Erythroblast (primary cell): ENCODE measurements at regions not wholly inside any gene's neighbourhood (a gene's known extent, or its start where the extent isn't known, plus 50 kb on each side); places are given as distances from the start of the nearest gene placed in this dataset.

Source experiments
- DNase-seq, 2 experiments: peaks; one replicate each; lab custom pipeline; 2025; lab: John Stamatoyannopoulos, UW
- GATA1 ChIP-seq: IDR thresholded peaks from 2 replicates; pipeline ENCODE4 v1.6.1; 2011; ENCODE audit warnings: low read depth, mild to moderate bottlenecking, control low read depth, low read length, moderate library complexity
- POLR2A ChIP-seq: IDR thresholded peaks from 2 replicates; pipeline ENCODE4 v1.6.1; 2011; ENCODE audit warnings: mild to moderate bottlenecking, low read length

GRCh38 chr4:116839826-116840225, 245.6 kb downstream of the TRAM1L1 start:
- TF ChIP-seq POLR2A (no peak), GATA1 (no peak)
- no peak for DNase-seq

- DNase-seq, result no peak
Measured at GRCh38 chr4:116838609-116839008, 246.8 kb downstream of the TRAM1L1 start.

GRCh38 chr4:116829187-116829586, 256.2 kb downstream of the TRAM1L1 start:
- no peak for TF ChIP-seq GATA1
- no peak for TF ChIP-seq POLR2A
- DNase-seq, result no peak

More at GRCh38 chr4:116838609-116839008, 246.8 kb downstream of the TRAM1L1 start:
- no peak for TF ChIP-seq POLR2A
- TF ChIP-seq GATA1, result no peak

GRCh38 chr4:116824172-116824571, 261.2 kb downstream of the TRAM1L1 start:
- no peak for DNase-seq
- TF ChIP-seq POLR2A, result no peak
- TF ChIP-seq GATA1, result no peak

- DNase-seq, result no peak
- TF ChIP-seq POLR2A (no peak), GATA1 (no peak)
Measured at GRCh38 chr4:116811730-116812129, 273.6 kb downstream of the TRAM1L1 start.

GRCh38 chr4:116796022-116796421, 289.4 kb downstream of the TRAM1L1 start:
- DNase-seq, result no peak
- TF ChIP-seq POLR2A (no peak), GATA1 (no peak)

- TF ChIP-seq POLR2A, result no peak
- no peak for TF ChIP-seq GATA1
- DNase-seq, result no peak
Measured at GRCh38 chr4:116788723-116789122, 296.7 kb downstream of the TRAM1L1 start.

- no peak for DNase-seq
- TF ChIP-seq POLR2A, result no peak
- TF ChIP-seq GATA1, result no peak
Measured at GRCh38 chr4:116755051-116755450, 330.3 kb downstream of the TRAM1L1 start.

GRCh38 chr4:116752027-116752426, 333.3 kb downstream of the TRAM1L1 start:
- DNase-seq, result no peak
- TF ChIP-seq GATA1, result no peak

GRCh38 chr4:116736756-116737155, 348.6 kb downstream of the TRAM1L1 start:
- no peak for DNase-seq
- no peak for TF ChIP-seq GATA1
- no peak for TF ChIP-seq POLR2A

- TF ChIP-seq POLR2A, result no peak
- TF ChIP-seq GATA1, result no peak
- peak in 1 of 2 experiments; percentile 44 for DNase-seq
Measured at GRCh38 chr4:116734178-116734577, 351.2 kb downstream of the TRAM1L1 start.

- peak; percentile 91 to 99 for DNase-seq
- no peak for TF ChIP-seq POLR2A
- peak; percentile 86 for TF ChIP-seq GATA1
Measured at GRCh38 chr4:116733370-116733769, 352.0 kb downstream of the TRAM1L1 start.

- no peak for TF ChIP-seq GATA1
- no peak for TF ChIP-seq POLR2A
- DNase-seq, result no peak
Measured at GRCh38 chr4:116726523-116726922, 358.9 kb downstream of the TRAM1L1 start.

GRCh38 chr4:116724249-116724648, 361.1 kb downstream of the TRAM1L1 start:
- DNase-seq, result no peak
- TF ChIP-seq POLR2A (no peak), GATA1 (no peak)

- no peak for DNase-seq
- TF ChIP-seq GATA1, result no peak
- no peak for TF ChIP-seq POLR2A
Measured at GRCh38 chr4:116705466-116705865, 379.9 kb downstream of the TRAM1L1 start.

- peak; percentile 5 to 11 for DNase-seq
- TF ChIP-seq POLR2A, result no peak
- TF ChIP-seq GATA1, result no peak
Measured at GRCh38 chr4:116702949-116703348, 382.4 kb downstream of the TRAM1L1 start.

GRCh38 chr4:116688536-116688935, 396.8 kb downstream of the TRAM1L1 start:
- DNase-seq, result no peak
- TF ChIP-seq GATA1 (no peak), POLR2A (no peak)
